MM.1S (cell line): ENCODE measurements at regions not wholly inside any gene's neighbourhood (a gene's known extent, or its start where the extent isn't known, plus 50 kb on each side); places are given as distances from the start of the nearest gene placed in this dataset.

Experiments used
- DNase-seq: peaks from one replicate; pipeline ENCODE4 v3.0.0-alpha.2; 2015
- H2AFZ ChIP-seq: fragments of 300-600 bp; sonication (generic); 2 replicates; pipeline ENCODE4 v1.6.0; 2016; ENCODE audit warnings: antibody characterized with exemption, low read length
- H3F3A ChIP-seq: fragments of 300-600 bp; sonication (generic); 2 replicates; pipeline ENCODE4 v1.6.1; 2016; ENCODE audit warnings: mild to moderate bottlenecking, antibody characterized with exemption, low read length, moderate library complexity, mixed read lengths; ENCODE audit not compliant: insufficient read depth
- H3K27ac ChIP-seq: fragments of 300-600 bp; sonication (generic); 2 replicates; pipeline ENCODE4 v1.5.1; 2016; ENCODE audit warnings: mild to moderate bottlenecking, low read length
- H3K27me3 ChIP-seq: fragments of 300-600 bp; sonication (generic); replicated peaks from 2 replicates; pipeline ENCODE4 v1.6.0; 2016; ENCODE audit warnings: low read length; ENCODE audit not compliant: insufficient read depth
- H3K36me3 ChIP-seq: fragments of 300-600 bp; sonication (generic); replicated peaks from 2 replicates; pipeline ENCODE4 v1.6.1; 2016; ENCODE audit warnings: mild to moderate bottlenecking, low read length, mixed read lengths; ENCODE audit not compliant: insufficient read depth
- H3K4me1 ChIP-seq: fragments of 300-600 bp; sonication (generic); 2 replicates; pipeline ENCODE4 v1.6.1; 2016; ENCODE audit warnings: low read length, mixed read lengths
- H3K4me2 ChIP-seq: fragments of 300-600 bp; sonication (generic); 2 replicates; pipeline ENCODE4 v1.6.0; 2016; ENCODE audit warnings: low read depth, low read length
- H3K4me3 ChIP-seq: fragments of 300-600 bp; sonication (generic); 2 replicates; pipeline ENCODE4 v1.5.1; 2016; ENCODE audit warnings: low read length, mixed read lengths
- H3K79me2 ChIP-seq: fragments of 300-600 bp; sonication (generic); 2 replicates; pipeline ENCODE4 v1.6.1; 2016; ENCODE audit warnings: mixed run types, low read length, mixed read lengths
- H3K9ac ChIP-seq: fragments of 300-600 bp; sonication (generic); 2 replicates; pipeline ENCODE4 v1.6.1; 2016; ENCODE audit warnings: low read length, mixed read lengths
- H3K9me2 ChIP-seq: fragments of 300-600 bp; sonication (generic); replicated peaks from 2 replicates; pipeline ENCODE4 v1.6.1; 2016; ENCODE audit warnings: mild to moderate bottlenecking, low read length, mixed read lengths; ENCODE audit not compliant: insufficient read depth
- H3K9me3 ChIP-seq: fragments of 300-600 bp; sonication (generic); replicated peaks from 2 replicates; pipeline ENCODE4 v1.6.1; 2016; ENCODE audit warnings: mild to moderate bottlenecking, low read length, mixed read lengths; ENCODE audit not compliant: insufficient read depth
- H4K20me1 ChIP-seq: fragments of 300-600 bp; sonication (generic); 2 replicates; pipeline ENCODE4 v1.6.1; 2016; ENCODE audit warnings: mild to moderate bottlenecking, low read length, moderate library complexity, mixed read lengths; ENCODE audit not compliant: insufficient read depth
- EZH2 ChIP-seq: fragments of 300-600 bp; sonication (generic); optimal IDR thresholded peaks from 2 replicates; pipeline ENCODE3; 2017; ENCODE audit warnings: low read depth, mild to moderate bottlenecking, antibody characterized with exemption, low read length, mixed read lengths
- EZH2phosphoT487 ChIP-seq: fragments of 300-600 bp; sonication (generic); IDR thresholded peaks from 2 replicates; pipeline ENCODE4 v1.6.1; 2018; ENCODE audit warnings: antibody characterized with exemption, low read length
- TF ChIP-seq, protein P1 (sequence below): fragments of 300-600 bp; sonication (generic); IDR thresholded peaks from 2 replicates; pipeline ENCODE4 v1.5.1; 2016; ENCODE audit warnings: antibody characterized with exemption, low read length, mixed read lengths

DNA sequence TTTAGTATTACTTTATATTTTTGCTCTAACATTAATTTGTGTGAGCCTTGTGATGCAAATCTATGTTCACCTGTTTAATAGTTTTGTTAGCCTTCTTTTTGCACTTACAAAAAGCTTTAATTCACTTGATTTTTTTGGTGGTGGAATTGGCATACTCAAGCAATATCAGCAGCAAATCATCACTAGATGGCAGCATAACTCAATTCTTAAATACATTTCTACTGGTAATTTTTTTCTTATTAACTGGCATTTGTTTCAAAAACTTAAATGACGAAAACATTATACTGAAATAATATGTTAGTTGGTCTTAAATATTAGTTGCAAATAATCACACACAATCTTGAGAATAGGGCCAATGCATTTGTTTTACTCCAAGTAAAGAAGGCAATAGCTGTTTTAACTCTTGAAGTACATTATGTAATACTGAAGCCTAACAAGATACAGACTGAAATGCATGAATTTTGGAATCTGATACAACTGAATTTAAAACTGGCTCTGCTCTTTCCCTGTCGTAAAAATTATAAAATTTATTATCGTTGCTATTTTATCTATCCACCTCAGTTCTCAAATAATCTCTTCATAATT lies 151.5 kb downstream of the ATXN7L3B start:
- Histone ChIP-seq H3K9me3 (no peaks in the 10 kb centered on the region), H4K20me1 (no peaks in the 10 kb centered on the region), H2AFZ (no peak overlapping the region), H3K4me2 (no peak overlapping the region), H3K9me2 (no peaks in the 10 kb centered on the region), H3K4me3 (no peak overlapping the region), H3K4me1 (no peaks in the 10 kb centered on the region), H3F3A (no peaks in the 10 kb centered on the region), H3K36me3 (no peaks in the 10 kb centered on the region), H3K9ac (no peak overlapping the region), H3K27me3 (no peaks in the 10 kb centered on the region), H3K79me2 (no peaks in the 10 kb centered on the region), H3K27ac (no peak overlapping the region)
- TF ChIP-seq, protein P1, sequence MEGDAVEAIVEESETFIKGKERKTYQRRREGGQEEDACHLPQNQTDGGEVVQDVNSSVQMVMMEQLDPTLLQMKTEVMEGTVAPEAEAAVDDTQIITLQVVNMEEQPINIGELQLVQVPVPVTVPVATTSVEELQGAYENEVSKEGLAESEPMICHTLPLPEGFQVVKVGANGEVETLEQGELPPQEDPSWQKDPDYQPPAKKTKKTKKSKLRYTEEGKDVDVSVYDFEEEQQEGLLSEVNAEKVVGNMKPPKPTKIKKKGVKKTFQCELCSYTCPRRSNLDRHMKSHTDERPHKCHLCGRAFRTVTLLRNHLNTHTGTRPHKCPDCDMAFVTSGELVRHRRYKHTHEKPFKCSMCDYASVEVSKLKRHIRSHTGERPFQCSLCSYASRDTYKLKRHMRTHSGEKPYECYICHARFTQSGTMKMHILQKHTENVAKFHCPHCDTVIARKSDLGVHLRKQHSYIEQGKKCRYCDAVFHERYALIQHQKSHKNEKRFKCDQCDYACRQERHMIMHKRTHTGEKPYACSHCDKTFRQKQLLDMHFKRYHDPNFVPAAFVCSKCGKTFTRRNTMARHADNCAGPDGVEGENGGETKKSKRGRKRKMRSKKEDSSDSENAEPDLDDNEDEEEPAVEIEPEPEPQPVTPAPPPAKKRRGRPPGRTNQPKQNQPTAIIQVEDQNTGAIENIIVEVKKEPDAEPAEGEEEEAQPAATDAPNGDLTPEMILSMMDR, result peak; percentile 65
- no peak for TF ChIP-seq EZH2
- TF ChIP-seq EZH2phosphoT487, result no peak
- peak; percentile 41 for DNase-seq

GRCh38 chr12:74689929-74690328 lies 152.3 kb downstream of the ATXN7L3B start:
- H3K27me3 ChIP-seq, result no peaks in the 10 kb centered on the region
- H3K9me2 ChIP-seq, result no peaks in the 10 kb centered on the region
- H3K79me2 ChIP-seq, result no peaks in the 10 kb centered on the region
- H2AFZ ChIP-seq, result no peak overlapping the region
- no peaks in the 10 kb centered on the region for H3K36me3 ChIP-seq
- H3K4me3 ChIP-seq, result no peak overlapping the region
- H3K4me2 ChIP-seq, result no peak overlapping the region
- TF ChIP-seq EZH2phosphoT487 (no peak), EZH2 (no peak)
- TF ChIP-seq, protein P1, result no peak
- no peaks in the 10 kb centered on the region for H4K20me1 ChIP-seq
- no peak for DNase-seq
- H3K4me1 ChIP-seq, result no peaks in the 10 kb centered on the region
- H3K9me3 ChIP-seq, result no peaks in the 10 kb centered on the region
- no peak overlapping the region for H3K9ac ChIP-seq
- no peaks in the 10 kb centered on the region for H3F3A ChIP-seq
- no peak overlapping the region for H3K27ac ChIP-seq

DNA sequence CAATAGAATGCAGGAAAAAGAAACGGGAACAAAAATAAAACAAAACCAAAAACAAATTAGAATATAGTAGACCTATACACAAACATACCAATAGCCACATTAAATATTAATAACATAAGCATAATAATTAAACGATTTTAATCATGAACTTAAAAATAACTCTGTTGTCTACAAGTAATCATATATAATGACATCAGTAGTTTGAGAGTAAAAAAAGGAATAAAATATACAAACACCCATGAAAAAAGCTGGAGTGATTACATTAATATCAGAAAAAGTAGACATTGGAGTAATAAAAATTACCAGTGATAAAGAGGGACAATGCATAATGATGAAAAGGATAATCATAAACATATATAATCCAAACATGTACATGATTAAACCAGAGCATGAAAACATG lies 181.8 kb downstream of the ATXN7L3B start:
- DNase-seq, result no peak
- Histone ChIP-seq H3F3A (no peaks in the 10 kb centered on the region), H4K20me1 (no peaks in the 10 kb centered on the region), H3K27ac (no peak overlapping the region), H3K9me3 (no peaks in the 10 kb centered on the region), H3K4me3 (no peak overlapping the region), H3K79me2 (no peaks in the 10 kb centered on the region), H3K9me2 (no peaks in the 10 kb centered on the region), H2AFZ (no peak overlapping the region), H3K4me2 (no peak overlapping the region), H3K36me3 (no peaks in the 10 kb centered on the region), H3K9ac (no peak overlapping the region), H3K27me3 (no peaks in the 10 kb centered on the region), H3K4me1 (no peaks in the 10 kb centered on the region)
- TF ChIP-seq EZH2, result no peak
- TF ChIP-seq EZH2phosphoT487, result no peak
- TF ChIP-seq, protein P1, result no peak
